Stimulated activated CD8-positive, alpha-beta memory T cell treated with anti-CD3 and anti-CD28 coated beads, Interleukin-12 subunit alpha, Interleukin-12 subunit beta, amount 100 ng/mL, for 24 hours (primary cell): ENCODE measurements at regions not wholly inside any gene's neighbourhood (a gene's known extent, or its start where the extent isn't known, plus 50 kb on each side); places are given as distances from the start of the nearest gene placed in this dataset.

Source experiments
- DNase-seq: peaks from one replicate; pipeline ENCODE4 v3.0.0-alpha.2; 2020; ENCODE audit errors: extremely low read depth

DNA sequence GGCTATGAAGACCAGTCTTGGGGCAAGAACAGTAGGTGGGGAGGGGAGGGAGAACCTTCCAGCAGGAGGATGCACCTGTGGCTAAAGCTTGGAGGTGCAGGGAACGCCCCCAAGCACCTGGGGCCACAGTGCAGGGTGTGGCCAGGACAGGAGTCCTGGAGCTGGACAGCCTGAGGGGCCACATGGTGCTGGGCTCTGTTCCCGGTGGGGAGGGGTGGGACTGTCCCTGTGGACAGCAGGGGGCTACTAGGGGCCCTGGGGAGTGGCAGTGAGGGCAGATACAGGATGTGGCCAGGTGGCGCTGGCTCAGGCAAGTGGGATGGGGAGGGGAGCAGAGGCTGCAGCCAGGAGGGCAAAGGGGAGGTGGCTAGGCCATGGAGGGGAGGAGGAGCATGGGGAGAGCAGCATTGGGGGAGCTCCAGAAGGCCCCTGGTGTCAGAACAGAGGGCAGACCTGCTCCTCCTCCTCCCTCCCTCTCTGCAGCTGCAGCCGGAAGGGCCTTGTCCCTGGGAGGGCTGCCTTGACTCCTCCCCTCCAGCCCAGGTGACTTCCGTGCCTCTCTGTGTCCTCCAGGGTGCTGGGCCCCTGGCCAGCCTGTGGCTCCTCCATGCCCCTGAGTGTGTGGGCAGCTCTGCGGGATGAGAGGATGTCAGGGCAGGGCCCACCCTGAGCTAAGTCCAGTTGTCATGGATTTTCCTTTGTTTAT lies 68.4 kb upstream of the DLK1 start:
- DNase-seq = no peak

DNA sequence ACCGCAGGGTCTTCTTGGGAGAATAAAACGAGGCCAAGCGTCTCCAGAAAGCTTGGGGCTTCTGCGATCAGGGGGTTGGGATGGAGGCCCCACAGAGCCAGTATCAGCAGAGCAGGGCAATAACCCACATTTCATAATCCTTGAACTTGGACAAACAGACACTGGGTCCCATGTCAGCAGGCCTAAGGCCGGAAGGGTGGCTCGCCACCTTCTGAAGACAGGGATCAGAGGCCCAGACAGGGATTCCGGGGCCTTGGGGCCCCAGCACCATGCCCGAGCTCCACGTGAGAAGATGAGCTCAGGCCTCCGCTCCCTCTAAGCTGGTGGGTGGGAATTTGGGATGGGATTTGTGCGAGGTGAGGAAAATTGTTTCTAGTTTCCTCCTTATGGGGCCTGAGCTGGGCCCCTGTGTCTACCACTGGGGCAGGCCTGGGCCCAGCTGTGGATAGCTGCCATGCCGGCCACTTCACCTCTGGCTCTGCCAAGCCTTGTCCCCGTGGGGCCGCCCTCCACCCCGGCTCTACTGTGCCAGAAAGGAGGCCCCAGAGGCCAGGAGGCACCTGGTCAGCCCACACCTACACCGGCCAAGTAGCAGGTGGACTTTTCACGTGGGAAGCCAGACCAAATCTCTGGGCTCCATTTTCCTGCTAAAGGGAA lies 67.2 kb upstream of the DLK1 start:
- DNase-seq = no peak

DNA sequence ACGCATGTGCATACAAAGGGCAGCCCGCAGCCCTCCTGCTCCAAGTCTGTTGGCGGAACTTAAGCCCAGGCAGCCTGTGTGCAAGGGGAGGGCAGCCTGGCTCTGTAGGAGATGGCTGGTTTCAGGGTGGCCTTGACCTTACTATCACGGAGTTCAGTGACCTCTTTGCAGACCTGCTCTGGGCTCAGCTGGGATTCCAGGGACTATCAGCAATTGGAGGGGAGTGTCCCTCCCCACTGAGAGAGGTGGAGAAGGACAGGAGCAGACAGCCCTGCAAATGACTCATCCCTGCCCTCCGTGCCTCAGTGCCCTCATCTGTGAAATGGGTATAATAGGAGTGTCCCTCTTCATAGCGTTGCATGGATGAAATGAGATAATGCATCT lies 66.2 kb upstream of the DLK1 start:
- DNase-seq = no peak

DNA sequence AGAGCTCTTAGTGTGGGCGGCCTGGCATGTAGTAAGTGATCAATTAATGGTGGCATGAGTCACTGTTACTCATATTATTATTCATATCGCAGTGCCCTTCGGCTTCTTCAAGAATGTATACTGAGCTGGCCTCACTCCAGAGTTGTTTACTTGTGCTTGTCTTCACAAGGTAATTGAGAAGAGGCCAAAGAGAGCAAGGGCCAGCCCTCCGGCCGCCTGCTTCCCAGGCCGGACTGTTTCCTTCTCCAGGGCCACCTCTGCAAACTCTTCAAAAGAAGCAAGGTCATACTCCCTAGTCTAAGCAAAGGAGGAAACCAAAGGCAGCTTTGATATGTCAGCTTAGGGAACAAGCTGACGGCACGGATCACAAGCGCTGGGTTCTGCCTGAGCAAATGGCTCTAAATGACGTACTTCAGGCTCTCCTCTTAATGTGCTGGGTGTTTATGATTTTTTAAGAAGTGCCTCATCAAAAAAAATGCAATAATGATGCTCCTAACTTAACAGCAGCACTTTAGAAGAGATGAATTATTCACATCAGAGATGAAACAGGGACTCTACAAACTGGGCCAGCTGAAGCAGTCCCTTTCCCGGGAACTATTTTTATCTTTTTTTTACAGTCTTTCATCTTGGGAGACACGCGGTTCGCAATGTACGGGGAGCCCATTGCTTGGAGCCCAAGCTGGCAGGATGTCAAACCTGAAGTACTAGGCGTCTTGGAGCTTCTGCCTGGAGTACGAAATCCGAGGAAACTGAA lies 65.6 kb upstream of the DLK1 start:
- DNase-seq = no peak

DNA sequence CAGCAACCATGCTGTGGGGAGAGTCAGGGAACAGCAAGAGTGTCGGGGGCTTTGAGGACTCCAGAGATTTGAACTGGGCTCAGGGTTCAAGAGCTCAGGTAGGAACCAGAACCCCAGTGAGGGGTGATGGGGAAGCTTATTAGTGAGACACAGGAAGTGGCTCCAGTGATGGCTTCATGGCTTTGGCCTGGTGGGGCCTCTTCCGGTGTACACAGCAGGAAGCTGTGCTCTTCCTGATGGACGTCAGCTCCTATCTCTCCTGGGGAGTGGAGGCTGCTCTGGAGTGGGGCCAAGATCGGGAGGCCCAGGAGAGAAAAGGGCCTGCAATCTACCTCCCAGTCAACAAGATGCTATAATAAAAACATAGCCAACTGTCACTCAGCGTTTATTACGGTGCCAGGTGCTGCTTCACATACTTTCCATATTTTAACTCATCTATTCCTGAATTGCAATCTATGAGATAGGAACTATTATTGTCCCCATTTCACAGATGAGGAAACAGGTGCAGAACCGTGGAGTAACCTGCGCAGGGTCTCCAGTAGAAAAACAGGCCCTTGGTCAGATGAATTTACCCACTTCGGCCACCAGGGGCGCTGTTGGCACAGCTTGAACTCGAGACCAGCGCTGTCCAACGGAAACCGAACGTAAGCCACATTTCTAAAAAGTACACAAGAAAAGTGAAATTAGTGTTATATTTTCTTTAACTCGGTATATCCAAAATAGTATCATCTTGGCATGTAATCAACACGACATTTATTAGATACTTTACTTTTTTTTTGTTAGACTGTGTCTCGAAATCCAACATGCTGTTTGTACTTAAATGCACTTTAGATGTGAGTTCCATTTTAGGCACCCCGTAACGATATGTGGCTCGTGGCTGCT lies 63.6 kb upstream of the DLK1 start:
- no peak for DNase-seq

DNA sequence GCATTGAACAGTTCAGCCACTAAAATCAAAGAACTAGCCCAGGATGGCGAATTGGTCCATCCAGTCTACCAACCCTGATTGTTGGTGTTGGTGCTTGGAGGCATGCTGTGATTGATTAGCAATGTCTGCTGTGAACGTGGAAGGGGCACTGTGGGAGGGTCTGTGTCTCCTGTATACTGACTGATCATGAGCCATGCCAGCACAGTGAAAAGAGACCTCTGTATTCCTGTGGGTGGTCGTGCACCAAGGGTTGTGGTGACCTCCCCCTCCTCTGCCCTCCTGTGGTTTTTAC lies 63.0 kb upstream of the DLK1 start:
- no peak for DNase-seq

DNA sequence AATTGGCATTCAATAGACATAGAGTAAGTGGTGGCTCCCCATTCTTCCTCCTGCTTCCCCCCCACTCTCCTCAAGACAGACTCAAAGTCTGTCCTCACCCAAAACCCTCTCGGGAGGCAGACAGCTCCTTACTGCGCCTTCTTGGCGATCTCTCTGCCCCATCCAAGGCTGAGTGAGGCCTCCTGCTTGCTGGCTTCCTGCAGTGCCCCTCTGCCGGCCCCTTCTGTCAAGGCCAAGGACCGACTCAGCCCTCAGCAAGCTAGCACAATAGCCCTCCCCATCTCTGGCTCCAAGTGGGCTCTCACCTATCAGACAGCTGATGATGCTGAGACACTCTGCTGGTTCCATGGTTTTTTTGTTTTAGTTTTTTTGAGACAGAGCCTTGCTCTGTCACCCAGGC lies 62.5 kb upstream of the DLK1 start:
- no peak for DNase-seq

DNA sequence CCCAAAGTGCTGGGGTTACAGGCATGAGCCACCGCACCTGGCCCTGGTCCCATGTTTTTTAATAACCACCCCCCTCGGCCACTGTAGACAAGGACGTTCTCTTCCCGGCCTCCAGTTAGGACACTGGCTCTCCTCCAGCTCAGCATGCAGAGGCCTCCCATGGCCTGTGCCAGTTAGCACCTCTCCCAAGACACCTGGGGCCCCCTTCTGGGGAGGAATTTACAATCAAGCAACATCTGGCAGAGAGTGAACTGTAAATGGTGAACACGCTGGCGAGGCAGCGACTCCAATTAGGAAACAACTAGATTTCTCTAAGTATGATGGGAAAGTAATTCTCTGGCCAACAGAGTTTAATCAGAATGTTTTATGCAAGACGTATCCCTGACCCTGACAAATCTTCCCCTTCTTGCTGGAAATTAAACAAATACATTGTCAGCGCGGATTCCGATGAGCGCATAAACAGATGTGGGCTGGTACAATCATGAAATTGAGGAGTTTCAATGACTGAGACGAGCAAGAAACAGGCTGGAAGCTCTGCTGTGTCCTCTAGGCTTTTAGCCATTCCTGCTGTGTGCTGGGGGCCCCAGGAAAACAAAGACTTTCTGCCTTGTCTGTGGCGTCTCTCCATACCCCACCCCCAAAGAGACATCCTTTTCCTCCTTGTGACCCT lies 61.7 kb upstream of the DLK1 start:
- no peak for DNase-seq

DNA sequence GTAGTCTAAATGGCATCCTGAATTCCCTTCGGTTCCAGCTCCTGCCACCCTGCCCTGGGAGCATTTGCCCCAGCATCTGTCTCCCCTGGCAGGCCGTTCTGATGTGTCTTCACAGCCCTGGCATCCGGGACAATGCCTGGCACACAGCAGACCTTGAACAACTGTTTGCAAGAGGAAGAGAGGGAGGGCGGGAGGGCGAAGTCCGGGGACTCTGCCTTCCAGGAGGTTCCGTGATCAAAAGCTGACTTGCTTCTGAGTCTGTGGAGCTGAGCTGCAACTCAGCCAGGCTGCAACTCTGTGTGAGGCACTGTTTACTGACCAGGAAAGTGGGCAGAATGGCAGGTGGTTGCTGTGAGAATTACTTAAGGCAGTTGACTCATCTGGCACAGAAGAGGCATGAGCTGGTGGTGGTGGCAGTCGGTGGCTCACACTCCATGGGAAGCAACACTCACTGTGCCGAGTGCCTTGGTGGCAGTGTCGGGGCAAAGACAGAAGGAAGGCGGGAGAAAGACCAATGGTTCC lies 61.1 kb upstream of the DLK1 start:
- DNase-seq = no peak

DNA sequence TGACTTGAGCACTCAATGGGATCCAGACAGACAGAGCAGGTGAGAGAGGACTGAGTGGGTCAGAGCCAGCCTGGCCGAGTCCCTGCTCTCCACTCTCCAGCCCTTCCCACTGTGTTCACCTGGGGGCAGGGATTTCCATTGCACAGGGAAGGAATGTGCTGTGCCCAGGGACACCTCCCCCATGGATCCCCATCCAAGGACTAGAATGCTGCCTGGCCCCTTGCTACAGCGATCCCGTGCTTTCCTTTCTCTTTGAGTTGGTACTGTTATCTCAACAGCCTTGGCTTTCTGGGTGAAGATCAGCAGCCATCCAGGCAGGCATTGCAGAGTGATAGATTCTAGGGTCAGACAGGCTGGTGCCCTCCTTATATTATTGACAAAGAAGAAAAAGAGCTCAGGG lies 60.3 kb upstream of the DLK1 start:
- no peak for DNase-seq

DNA sequence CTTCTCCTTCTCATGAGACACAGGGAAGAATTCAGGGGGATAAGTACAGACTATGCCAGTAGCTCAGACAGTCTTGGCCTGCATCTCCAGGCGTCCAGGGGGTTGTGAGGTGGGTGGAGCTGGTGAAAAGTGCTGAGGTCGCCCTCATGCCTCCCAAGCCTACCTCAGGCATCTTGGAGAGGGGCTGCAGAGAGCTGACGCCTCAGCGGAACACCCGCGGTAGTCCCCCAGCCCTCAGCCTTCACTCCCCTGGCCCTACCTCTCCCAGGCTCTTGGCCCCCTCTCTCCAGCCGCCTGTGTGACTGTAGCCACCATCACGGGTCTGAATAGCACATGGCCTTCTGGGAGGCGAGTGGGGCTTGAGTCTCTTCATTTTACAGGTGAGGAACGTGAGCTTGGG lies 59.8 kb upstream of the DLK1 start:
- no peak for DNase-seq

DNA sequence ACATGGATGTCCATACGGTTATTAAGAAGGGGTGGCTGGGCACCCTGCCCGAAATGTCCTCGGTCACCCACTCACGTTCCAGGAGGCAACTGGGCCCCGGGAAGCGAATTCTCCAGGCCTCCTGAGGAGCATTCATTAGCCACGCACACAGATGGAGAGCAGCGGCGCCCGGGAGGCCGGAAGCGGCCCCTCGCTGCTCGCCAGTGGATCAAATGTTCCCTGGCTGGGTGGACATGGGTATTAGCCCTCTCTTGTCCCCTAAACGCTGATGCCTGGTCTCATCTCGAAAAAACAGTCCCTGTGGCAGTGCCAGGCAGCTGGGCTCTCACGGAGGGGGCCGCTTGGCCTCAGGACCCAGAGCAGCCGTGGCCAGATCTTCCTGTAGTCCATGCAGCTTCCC lies 59.0 kb upstream of the DLK1 start:
- no peak for DNase-seq

DNA sequence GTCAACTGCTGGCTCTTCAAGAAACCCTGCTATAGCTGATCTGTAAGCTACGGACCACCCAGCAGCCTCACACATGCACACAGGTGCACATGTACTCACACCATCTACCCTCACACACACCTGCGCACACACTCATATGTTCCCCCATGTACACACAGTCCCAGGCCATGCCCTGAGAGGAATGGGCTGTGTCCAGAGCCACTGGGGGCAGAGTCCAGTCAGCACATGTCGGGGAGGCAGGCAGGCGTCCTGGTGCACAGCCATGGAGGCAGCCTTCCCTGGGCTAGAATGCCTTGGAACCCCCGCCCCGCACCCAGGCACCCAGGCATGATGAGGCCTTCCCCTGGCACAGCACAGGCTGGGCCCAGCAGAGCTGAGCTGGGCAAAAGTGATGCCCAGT lies 58.3 kb upstream of the DLK1 start:
- DNase-seq = no peak

DNA sequence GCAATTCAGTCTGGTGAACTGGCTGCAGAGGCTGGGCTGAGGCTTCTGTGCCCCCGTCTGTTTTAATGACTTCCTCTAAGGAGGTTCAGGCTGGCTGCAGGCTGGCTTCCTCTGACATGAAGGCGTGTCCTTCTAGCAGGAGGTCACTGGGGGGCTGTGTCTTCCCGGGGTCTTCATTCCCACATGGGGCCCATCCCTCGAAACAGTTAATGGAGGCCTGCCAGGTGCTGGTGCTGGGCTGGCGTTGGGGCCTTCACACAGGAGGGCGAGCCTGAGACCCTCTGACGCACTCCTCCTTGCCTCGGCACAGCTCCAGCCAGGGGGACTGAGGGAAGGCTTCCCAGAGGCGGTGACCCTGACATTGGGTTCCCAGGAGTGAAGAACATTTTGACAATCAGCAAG lies 57.7 kb upstream of the DLK1 start:
- DNase-seq = no peak

DNA sequence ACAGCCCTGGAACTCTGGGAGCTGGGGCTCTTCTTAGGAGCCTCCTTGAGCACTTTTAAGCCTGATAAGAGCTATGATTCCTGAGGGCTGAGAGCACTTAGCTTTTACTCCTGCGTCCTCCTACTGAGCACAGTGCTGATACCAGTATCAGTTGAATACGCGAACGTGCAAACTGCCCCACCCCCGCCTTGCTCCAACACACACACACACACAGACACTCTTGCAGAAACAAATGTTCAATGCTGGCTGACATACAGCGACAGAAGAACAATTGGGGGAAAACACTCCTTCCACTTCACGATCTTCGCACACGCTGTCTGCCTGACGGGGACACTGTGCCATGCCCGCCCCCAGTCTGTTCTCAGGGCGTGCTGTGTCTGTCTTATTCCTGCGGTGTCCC lies 57.2 kb upstream of the DLK1 start:
- DNase-seq = no peak

DNA sequence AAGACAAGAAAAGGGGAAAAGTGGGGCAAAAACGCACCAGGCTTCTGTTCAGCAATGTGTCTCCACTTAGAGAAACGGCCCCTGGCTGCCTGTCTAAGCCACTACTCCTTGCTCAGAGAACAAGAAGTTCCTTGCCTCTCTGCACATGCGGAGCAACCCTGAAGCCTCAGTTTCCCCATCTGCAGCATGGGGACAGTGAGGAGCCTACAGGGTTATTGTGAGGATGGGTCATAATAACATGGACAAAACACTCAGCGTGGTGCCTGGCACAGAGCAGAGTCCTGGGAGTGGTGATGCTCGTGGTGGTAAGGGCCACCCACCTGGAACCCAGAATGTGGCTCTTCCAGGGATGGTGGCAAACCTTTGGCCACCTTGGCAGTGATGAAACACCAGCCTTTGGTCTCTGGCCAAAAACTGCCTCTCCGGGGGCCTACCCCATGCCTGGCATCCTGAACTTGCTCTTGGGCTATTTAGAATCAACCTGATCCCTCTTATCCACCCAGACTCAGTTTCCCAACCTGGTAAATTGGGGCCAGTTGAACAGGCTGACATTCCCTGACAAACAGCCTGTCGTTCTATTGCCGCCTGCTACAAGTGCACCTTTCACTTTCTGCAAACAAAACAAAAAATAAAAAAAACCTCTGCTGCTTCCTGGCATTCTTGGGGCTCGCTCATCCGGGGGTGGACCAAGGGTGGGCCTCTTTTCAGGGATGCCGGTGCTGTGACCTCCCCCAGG lies 56.5 kb upstream of the DLK1 start:
- no peak for DNase-seq

DNA sequence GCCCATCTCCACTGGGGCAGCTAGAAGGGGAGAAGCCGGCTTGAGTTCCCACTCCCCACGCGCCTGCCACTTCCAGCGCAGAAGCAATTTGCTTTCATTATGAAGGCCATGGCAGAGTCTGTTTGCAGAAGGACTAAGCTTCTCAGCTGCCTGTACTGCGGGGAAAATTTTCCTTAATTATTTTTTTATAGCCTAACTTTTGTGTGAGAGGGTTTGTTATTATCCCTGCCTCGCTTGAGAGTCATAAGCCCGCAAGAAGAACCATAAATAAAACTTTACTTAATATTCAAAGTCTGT lies 56.0 kb upstream of the DLK1 start:
- no peak for DNase-seq

DNA sequence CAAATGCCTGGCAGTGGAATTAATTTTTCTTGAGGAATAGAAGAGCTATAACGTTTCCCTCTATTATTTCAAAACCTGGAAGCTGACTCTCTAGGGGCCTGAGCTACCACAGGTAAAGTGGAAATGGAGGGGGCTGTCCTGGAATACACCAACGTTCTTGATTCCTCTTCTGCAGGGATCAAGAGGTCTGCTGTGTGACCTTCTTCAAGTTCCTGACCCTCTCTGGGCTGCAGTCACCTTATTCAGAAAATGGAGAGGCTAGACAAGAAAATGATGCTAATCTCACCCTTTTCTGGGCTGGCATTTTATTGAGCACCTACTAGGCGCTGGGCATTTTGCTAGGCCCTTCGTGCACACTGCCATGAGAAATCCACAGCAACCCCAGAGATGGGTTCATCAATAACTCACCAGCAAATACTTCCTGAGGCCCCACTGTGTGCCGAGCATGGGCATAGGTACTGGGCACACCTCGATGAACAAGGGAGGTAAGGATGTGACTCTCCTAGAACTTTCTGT lies 55.2 kb upstream of the DLK1 start:
- DNase-seq = no peak

DNA sequence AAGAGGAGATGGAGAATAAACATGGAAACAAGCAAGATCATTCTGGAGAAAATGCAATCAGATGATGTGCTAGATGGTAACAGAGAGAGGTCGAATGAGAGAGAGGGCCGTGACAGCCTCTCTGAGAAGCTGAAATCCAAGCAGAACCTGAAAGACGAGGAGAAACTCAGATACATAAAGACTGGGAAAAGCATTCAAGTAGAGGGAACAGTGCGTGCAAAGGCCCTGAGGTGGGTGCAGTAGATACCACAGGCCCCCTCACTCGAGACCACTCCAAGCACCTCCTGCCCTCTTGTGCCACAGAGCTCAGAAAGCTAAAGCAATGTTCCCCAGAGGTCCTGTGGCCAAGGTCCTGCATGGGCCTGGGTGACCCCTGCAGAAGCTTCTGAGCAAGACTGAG lies 54.8 kb upstream of the DLK1 start:
- DNase-seq = no peak

DNA sequence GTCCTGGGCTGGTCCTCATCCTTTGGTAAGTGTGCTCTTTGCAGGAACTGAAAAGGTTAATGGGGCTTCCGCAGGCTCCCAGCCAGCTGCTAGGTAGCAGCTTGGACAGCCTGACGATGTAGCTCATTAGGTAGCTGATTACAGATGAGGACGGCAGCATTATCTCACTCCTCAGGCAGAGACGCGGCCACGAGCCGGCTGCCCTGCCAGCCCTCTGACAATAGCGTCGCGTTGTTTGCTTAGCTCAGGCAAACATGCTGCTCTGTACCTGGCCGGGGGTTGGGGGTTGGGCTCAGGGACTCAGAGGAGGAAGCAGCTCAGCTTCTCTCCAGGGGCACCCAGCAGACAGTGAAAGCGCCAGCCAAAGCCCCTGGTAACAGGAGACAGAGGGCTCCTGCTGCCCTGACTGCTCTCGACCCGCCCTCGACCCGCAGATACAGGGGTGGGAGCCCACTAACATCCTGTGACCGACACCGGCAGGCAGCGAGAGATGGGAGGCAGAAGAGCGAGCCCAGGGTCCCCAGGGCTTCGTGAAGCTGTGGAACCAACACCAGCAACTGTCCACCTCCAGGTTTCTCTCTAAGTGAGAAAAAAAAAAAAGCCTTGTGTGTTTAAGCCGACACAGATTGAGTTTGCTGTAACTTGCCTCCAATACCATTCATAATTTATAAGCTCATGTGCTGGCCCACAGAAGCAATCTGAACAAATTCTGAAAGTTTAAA lies 53.4 kb upstream of the DLK1 start:
- DNase-seq = no peak
